NCI-H2029 treated with DMSO at 0.1 percent for 48 hours (cell line): ENCODE measurements at regions not wholly inside any gene's neighbourhood (a gene's known extent, or its start where the extent isn't known, plus 50 kb on each side); places are given as distances from the start of the nearest gene placed in this dataset.
"Not testable (repeated sequence)": the region's sequence is repeated elsewhere in the genome, so short reads cannot be mapped to it uniquely, and the experiment has no call there.

Experiments used
- DNase-seq: peaks from one replicate; lab custom pipeline; 2025; lab: John Stamatoyannopoulos, UW

DNA sequence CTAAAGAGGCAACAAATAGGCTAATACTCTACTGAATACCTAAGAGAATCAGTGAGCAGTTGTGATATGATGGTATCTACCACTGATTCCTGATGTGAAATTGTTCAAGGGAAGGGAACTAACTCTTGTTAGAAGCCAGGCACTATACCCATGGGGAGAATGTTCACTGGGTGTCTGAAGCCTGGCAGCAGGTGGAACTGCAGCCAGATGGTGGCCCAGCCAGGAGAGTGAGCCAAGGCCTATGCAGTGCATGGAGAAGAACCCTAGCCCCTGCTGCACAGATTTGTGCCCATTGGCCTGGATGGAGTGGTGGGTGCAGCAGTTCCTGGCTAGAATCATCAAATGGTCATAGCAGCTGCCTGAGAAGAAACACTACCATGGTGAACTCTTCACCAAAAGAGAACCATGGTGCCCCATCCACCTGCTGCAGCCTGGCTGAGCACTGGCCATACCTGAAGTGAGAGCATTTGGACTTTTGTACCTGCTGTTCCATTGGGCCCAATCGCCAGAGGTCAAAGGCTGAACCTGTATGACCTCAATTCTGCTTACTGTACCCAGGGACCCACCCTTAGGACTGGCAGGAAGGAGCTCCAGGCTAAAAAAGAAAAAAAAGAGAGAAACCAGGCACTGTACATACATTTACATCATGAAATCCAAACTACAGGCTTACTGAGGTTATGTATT, 118.8 kb upstream of the IVNS1ABP start:
- no peak for DNase-seq

DNA sequence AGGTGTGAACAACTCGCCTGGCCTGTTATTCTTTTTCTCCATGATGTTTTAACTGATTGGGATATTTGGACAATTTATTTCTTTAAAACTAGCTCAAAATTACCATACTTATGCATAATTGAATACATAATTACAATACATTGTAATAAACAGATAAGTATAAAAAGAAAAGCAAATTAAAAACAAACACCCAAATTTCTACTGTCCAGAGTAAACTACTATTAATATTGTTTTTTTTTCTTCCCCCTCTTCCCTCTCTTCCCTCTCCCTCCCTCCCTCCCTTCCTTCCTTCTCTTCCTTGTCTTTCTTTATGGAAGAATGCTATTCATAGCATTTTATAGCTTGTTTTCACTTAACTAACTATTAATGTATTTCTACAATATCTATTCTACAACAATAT, 117.7 kb upstream of the IVNS1ABP start:
- DNase-seq, result no peak

DNA sequence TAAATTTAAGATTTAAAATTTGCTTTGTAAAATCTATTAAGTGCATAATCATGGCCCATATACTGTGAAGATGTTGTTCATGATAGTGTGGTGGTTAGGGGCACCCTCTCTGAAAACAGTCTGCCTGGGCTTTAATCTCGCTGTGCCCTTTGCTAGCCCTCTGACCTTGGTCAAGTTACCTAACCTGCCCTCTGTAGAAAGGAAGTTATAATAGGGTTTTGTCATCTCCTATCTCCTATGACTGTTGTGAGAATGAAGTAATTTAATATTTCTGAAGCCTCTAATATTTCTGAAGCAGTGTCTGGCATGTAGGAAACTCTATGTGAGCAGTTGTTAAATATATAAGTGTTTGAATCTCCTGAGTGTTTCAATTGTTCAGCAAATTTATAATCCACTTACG, 116.6 kb upstream of the IVNS1ABP start:
- no peak for DNase-seq

DNA sequence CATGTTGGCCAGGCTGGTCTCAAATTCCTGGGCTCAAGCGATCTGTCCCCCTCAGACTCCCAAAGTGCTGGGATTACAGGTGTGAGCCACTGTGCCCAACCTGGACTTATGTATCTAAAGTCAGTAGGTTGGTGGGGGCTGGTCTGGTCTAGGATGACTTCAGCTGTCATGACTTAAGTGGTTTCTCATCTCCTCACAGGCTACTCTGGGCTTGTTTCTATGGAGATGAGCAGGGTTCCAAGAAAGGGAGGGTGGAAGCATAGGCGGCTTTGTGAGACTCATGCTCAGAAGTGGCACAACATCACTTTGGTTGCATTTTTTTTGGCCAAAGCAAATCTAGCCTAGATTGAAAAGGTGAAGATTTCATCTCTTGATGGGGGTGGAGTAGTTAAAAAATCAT, 115.9 kb upstream of the IVNS1ABP start:
- no peak for DNase-seq

DNA sequence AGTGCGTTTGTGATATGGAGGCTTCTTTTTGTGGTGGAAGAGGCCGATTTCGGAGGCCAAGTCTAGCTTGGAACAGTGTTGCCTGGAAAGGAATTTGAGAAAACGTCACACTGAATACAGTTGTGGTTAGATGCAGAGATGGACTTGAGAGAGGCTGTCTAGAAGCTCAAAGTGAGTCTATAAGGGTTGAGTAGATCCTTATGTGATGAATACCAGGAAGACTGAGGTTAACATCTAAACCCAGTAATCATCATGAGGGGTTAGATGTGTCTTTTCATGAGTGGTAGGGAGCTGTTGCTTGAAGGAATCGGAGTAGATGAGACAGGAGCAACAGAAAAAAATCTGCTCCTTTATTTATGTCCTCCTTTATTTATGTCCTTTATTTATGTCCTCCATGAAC, 114.6 kb upstream of the IVNS1ABP start:
- DNase-seq, result no peak

DNA sequence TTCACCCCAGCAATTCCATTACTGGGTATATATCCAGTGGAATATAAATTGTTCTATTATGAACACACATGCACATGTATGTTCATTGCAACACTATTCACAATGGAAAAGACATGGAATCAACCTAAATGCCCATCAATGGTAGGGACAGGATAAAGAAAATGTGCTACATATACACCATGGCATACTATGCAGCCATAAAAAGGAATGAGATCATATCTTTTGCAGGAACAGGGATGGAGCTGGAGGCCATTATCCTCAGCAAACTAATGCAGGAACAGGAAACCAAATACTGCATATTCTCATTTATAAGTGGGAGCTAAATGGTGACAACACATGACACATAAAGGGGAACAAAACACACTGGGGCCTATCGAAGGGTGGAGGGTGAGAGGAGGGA, 112.6 kb upstream of the IVNS1ABP start:
- DNase-seq, result not testable (repeated sequence)

DNA sequence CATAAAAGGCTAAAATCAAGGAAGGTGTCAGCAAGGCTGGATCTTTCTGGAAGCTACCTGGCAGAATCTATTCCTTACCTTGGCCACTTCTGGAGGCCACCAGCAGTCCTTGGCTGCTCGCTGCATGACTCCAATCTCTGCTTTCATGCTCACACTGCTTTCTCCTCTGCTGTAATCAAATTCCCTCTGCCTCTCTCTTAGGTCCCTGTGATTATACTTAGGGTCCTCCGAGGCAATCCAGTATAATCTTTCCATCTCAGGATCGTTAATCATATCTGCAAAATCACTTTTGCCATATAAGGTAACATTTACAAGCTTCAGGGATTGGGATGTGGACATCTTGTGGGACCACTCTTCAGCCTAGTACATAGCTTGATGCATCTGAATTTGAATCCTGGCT, 110.7 kb upstream of the IVNS1ABP start:
- no peak for DNase-seq

DNA sequence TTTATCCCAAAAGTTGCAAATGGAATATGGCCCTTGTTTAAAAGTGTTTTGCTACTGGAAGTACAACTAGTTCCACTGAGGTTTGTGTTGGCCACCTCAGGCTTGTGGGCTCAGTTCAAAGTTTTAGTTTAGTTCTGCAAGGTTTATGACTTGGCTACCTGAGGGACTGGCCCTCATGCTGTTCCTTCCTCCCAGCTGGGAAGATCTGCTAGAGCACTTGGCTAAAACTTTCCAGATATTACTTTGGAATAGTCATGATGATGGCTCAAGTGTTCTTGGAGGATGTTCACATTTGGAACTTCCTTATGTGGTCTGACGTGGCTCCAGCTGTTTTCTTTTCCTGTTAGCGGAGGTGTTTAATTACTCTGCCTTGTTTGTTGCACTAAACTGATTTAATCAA, 110.2 kb upstream of the IVNS1ABP start:
- no peak for DNase-seq

DNA sequence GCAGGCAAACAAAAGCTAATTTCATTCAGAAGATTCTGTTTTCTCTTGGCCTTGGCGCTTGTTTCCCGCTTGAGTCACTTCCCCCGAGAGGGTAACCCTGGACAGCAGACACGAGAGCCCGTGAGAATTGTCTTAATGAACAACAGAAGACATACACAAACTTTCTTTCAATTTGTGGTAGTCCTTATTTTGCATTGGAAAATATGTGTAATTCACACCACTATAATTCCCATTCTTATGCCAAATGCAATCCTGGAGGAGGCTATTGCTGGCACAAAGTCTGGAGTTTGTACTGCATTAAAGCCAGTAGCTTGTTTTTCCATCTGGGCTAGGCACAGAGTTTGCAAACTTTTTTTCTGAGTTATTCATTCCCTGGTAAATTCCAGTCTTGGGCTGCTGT, 109.8 kb upstream of the IVNS1ABP start:
- no peak for DNase-seq

DNA sequence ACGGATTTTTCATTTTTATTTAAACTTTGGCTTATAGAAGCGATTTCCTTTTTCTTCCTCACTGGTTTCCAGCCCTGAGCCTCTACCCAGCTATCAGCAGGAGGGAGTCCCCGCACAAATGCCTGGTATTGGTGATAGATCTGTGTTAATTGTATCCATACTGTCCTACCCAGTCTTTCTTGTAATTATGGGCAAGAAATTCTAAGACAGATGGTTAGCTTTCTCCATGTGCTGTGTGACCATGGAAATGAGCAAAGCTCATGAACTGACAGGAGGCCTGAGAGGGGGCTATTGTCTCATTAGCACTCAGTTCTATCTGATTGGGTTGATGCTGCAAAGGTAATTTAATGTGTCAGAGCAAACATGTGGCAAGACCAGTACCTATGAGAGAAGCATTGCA, 108.1 kb upstream of the IVNS1ABP start:
- DNase-seq, result no peak

DNA sequence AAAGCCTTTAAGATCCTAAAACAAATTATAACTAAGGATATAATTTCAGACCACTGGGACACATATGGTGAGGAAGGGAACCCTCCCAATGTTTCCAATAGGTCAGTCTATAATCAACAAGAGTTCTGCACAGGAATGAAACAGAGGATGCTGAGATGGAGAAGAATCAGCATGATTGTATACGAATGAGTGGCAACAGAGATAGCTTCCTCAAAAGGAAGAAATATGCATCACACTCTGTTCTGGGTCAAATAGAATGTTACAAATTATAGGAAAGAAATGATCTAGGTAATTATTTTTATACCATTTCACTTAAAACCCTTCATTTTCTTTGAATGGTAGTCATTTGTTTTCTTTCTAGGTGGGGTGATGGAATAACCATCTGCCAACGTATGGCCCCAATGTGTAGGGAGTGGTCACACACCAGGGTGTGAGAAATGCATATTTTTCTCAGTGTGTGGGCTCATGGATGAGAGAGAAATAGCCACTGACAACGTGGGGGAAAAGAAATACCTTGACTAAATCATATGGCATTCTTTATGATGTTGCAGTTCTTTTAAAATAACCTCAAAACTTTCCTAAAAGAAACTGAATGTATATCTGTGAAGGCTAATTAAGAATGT, 104.6 kb upstream of the IVNS1ABP start:
- no peak for DNase-seq

DNA sequence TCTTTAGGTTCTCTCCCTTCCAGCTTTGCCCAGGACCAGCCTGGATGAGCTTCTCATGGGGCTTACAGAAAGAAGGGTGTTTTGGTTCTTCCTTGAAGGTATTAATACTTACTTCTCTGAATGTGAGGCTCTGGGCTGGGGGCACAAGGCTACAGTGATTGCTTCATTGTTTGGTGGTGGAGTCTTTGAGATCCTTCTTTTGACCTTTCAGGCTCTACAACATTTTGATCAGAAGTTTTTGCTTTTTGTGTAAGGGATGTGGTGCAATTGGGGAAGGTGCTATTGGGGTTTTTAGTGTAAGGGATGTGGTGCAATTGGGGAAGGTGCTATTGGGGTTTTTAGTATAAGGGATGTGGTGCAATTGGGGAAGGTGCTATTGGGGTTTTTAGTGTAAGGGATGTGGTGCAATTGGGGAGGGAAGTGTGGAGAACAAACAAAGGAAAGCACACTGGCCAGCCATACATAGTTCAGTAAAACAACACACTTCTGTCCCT, 103.6 kb upstream of the IVNS1ABP start:
- no peak for DNase-seq

DNA sequence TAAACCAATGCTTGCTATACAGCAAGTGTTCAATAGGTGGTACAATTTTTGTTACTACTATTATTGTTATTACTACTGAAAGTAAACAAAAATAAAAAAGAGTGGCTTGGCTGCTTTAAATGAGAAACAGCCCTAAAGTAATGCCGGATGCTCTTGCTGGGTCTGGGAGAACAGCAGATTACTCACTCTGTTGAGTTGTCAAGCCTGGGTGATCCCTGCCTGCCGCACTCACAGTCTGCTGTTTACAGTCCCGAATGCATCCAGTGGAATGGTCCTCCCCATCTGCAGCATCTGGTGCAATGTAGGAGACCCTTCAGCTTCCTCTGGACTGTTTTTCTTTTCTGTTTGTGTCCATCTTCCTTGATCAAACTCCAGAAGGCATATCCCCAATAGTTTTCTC, 102.7 kb upstream of the IVNS1ABP start:
- DNase-seq, result no peak

DNA sequence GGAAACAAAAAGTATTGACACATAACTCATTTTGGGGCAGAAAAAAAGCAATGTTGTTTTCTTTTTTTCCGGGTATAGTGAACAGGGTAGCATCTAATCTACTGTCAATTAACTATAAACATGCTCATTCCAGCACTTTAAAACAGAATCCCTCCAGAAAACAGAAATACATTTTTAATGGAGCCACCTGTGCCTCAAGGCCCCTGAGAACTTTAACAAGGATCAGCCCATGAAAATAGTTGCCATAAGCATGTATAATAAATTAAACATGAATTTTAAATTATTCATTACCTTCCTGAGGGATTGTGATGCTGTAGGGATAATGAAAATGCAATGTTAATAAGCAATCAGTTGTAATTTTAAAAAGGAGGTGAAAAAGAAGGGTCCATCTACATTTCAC, 101.4 kb upstream of the IVNS1ABP start:
- DNase-seq, result no peak

DNA sequence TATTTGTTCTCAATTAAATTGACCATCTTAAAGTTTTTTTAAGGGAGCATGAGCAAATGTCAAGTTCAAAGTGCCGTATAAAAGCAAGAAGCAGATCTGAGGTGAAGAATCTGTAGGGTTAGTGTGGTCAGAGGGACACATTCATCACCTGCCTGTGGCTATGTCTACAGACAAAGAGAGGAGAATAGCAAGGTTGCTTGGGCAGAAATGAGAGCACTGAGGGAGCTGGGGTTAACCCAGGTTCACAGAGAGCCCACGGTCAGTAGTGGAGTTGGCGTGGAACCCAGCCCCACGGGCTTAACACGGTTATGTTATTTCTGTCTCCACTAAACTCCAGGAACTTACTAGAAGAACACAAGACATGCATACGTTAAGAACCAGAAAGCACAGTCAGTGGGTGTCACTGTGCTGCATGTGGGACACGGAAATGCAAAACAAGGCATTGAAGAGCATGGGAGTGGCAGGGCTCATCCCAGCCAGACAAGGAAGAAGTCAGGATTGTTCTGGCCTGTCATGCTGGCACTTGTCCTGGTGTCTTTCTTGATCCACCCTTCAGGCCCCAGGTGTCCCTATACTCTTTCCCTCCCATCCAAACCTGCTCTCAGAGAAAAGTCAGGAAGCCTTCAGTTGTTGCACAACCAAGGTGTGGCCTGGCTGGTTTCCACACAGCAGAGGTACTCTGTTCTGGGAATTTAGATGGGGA, 95.5 kb upstream of the IVNS1ABP start:
- DNase-seq, result no peak

DNA sequence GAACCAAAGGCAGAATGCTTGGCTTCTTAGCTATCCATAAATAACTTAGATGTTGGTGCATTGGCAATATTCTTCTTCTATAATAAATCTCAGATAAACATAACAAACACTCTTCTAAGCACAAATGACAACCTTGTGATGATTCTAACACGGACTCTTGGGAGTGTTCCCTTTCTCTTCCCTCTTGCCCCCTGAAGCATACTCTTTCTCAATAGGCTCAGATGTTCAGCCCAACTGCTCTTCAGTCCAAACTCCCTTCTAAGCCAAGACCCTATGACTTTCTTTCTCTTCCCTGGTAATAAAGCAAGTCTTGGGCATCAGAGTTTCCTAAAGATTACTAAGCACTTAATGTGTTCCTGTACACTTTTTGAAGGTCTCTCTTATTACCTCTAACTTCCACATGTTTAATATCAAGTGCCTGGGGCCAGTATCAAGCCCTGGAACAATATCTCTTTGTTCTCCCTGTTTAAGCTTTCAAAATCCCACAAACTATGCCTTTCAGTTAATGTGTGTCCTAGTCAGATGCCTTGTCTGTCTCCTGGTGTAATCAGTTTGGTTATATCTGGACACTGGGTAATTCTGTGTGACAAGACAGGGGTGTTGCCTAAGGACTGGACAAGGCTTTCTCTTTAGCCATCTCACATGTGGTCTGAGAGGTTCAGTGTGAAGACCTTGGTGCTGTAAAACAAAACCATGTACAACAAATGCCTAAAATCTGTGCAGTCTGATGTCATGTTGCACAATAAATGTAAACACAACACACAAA, 92.9 kb upstream of the IVNS1ABP start:
- DNase-seq, result no peak

DNA sequence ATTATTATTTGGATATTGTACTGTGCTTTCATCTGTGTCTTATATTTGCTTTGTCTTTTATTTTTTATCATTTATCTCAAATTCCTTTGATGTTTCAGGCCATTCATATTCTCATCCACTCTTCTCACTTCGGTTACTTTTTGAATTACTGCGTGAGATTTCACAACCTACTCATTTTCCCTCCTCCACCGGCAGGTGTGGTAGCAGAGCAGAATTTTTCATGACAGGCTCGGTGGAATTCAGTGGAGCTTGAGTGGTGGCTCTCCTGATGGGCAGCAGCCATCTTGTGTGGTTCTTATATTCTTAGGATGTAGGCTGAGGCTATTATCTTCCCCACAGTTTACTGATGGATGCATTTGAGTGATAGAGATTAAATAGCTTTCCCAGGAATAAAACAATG, 92.3 kb upstream of the IVNS1ABP start:
- DNase-seq, result no peak

DNA sequence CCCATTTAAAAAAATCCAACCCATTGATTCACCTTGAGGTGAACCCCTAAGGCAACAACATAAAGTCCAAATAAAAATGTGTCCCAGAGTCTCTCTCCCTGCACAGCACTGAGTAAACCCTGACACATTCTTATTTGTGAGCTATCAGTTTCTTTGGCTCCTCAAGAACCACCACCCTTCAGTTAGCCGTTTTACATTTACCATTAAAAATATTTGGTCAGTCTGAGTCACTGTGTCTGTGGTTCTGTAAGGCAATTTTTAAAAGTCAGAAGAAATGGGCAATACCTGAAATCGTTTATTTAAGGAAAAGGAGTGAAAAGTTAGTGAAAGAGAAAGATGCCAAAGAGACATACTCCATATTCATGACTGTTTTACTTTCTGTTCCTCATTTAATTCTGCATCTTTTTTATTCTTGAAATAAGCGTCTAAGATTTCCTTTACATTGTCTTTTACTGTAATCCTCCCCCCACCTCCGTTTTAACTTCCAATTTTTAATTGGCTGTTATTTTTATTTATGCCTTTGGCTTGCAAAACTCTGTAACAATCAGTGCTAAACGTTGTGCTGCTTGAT, 91.7 kb upstream of the IVNS1ABP start:
- no peak for DNase-seq

DNA sequence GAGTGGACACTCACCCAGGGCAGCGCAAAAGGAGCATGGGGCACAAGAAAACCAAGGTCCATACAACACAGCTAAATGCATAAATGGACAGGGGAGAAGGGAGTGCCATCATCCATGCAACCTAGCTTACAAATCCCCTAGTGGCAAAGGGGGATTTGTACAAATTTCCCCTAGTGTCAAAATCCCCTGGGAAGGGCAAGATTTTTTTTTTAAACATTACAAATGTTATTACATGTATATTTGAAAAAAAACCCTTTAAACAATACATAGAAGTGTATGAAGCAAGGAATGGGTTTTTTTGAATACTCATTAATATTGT, 89.6 kb upstream of the IVNS1ABP start:
- DNase-seq, result no peak

DNA sequence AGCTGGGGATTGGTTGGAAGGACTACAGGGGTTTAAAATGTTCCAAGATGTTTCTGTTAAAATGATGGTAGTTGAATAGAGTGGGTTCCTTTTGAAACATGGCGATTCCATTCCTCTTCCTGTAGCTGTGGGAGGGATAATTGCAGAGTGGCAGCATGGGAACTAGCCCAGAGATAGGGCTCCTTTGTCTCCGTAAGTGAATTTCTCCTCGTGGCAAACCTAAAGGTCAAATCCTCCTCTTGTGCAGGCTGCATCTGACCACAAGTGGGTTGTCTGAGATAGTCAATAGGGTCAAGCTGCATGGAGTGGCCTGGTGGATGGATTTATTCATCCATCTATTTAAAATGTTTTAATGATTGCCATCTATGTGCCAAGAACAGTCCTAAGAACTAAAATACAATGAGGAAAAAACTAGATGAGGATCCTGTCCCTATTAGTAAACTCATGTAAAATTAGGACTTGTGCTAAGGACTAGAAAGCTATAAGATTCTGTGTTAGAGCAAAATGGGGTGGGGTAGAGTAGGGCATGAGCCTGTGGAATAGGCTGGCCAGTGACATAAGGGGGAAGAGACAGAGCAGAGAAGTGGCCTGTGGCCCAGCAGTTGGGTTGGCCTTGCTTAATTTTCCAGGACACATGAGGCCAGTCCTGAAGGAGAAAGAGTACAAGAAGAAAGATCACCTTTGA, 89.1 kb upstream of the IVNS1ABP start:
- no peak for DNase-seq

DNA sequence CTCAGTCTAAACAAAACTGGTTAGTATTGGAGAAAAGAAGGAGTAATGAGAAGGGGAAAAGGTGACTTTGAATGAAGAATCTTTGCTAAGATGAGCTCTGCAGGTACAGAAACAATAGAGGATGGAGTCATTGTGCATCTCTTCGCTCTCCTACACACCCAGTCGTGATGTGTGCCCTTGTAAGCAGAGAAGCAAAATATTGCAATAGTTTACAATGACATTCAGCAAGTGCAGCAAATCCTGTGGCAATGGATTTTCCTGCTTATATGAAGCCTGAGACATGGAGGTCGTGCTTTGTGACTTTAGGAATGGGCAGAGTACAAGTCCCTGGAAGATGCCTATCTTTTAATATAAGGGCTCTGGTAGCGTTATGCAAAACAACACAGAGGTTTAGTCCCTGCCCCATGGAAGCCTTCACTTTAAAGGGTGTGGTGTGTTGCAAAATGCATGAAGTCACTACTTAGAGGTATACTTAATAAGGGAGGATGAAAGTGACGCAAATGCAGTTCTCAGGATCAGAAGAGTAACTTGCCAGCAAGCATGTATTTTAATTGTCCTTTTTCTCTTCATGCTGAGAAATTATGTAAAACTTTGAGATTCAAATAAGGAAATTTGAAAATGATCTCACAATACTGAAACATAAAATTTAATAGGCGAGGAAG, 88.0 kb upstream of the IVNS1ABP start:
- no peak for DNase-seq
